ENCODE measurements at regions not wholly inside any gene's neighbourhood (a gene's known extent, or its start where the extent isn't known, plus 50 kb on each side); places are given as distances from the start of the nearest gene placed in this dataset.

- H3K4me3 ChIP-seq (replicated peaks in 1 of 3): no peak overlapping the region
- no peaks in the 10 kb centered on the region for H3K9me3 ChIP-seq
- intact Hi-C loops (cut with DNase I): no loop called here
- no peak overlapping the region for H3K27ac ChIP-seq
- no peaks in the 10 kb centered on the region for H3K36me3 ChIP-seq
- no peaks in the 10 kb centered on the region for H3K4me1 ChIP-seq
- no peaks in the 10 kb centered on the region for H3K27me3 ChIP-seq
- no peak for DNase-seq
- TF ChIP-seq CTCF (IDR thresholded peaks at IDR 0.05): no peak
- no peak for TF ChIP-seq POLR2A (IDR thresholded peaks at IDR 0.05)
Measured at GRCh38 chr5:124182133-124182532, 564.3 kb downstream of the ZNF608 start.

GRCh38 chr5:124180875-124181461, 565.5 kb downstream of the ZNF608 start:
- Histone ChIP-seq H3K4me1 (peaks cover 0 to 5% of the 10 kb centered on the region in 2 donors), H3K9me3 (no peaks in the 10 kb centered on the region), H3K4me3 (replicated peaks in 1 of 3) (no peak overlapping the region), H3K36me3 (no peaks in the 10 kb centered on the region), H3K27me3 (no peaks in the 10 kb centered on the region), H3K27ac (no peak overlapping the region)
- TF ChIP-seq POLR2A (IDR thresholded peaks at IDR 0.05) (no peak), CTCF (IDR thresholded peaks at IDR 0.05) (no peak)
- no peak for DNase-seq
- 67 to 76% methylated on average over 2 of the region's 2 CpGs for WGBS, 2 donors
- intact Hi-C loops (cut with DNase I): no loop called here

- Histone ChIP-seq H3K36me3 (no peaks in the 10 kb centered on the region), H3K9me3 (no peaks in the 10 kb centered on the region), H3K27me3 (no peaks in the 10 kb centered on the region), H3K4me1 (peaks cover 0 to 5% of the 10 kb centered on the region in 2 donors), H3K27ac (no peak overlapping the region), H3K4me3 (replicated peaks in 1 of 3) (no peak overlapping the region)
- 84 to 94% methylated on average over 4 of the region's 4 CpGs for WGBS, 2 donors
- TF ChIP-seq POLR2A (IDR thresholded peaks at IDR 0.05): no peak
- no peak for TF ChIP-seq CTCF (IDR thresholded peaks at IDR 0.05)
- no peak for DNase-seq
- intact Hi-C loops (cut with DNase I): no loop called here
Measured at GRCh38 chr5:124180299-124180874, 566.1 kb downstream of the ZNF608 start.

GRCh38 chr5:124179819-124180218, 566.6 kb downstream of the ZNF608 start:
- H3K27me3 ChIP-seq: no peaks in the 10 kb centered on the region
- H3K4me1 ChIP-seq: peaks cover 0 to 5% of the 10 kb centered on the region in 2 donors
- no peak for DNase-seq
- no peak for TF ChIP-seq POLR2A (IDR thresholded peaks at IDR 0.05)
- TF ChIP-seq CTCF (IDR thresholded peaks at IDR 0.05): no peak
- H3K27ac ChIP-seq: no peak overlapping the region
- 2 to 39% methylated on average over 1 of the region's 1 CpG for WGBS, 2 donors
- no peaks in the 10 kb centered on the region for H3K9me3 ChIP-seq
- no peak overlapping the region for H3K4me3 ChIP-seq (replicated peaks in 1 of 3)
- intact Hi-C loops (cut with DNase I): no loop called here
- no peaks in the 10 kb centered on the region for H3K36me3 ChIP-seq

GRCh38 chr5:124178050-124178449, 568.4 kb downstream of the ZNF608 start:
- H3K27me3 ChIP-seq: no peaks in the 10 kb centered on the region
- H3K4me3 ChIP-seq (replicated peaks in 1 of 3): no peak overlapping the region
- H3K27ac ChIP-seq: no peak overlapping the region
- no peaks in the 10 kb centered on the region for H3K9me3 ChIP-seq
- intact Hi-C loops (cut with DNase I): no loop called here
- DNase-seq: no peak
- H3K4me1 ChIP-seq: peaks cover 0 to 5% of the 10 kb centered on the region in 2 donors
- TF ChIP-seq POLR2A (IDR thresholded peaks at IDR 0.05) (no peak), CTCF (IDR thresholded peaks at IDR 0.05) (no peak)
- no peaks in the 10 kb centered on the region for H3K36me3 ChIP-seq

Measured in thyroid gland (tissue), 4 donors.